GM21825 (cell line): ENCODE measurements at regions not wholly inside any gene's neighbourhood (a gene's known extent, or its start where the extent isn't known, plus 50 kb on each side); places are given as distances from the start of the nearest gene placed in this dataset.

Experiments used
- ATAC-seq: cut with Tn5 transposase; IDR thresholded peaks from one replicate; pipeline ENCODE4 v1.9.1; 2021; ENCODE audit warnings: mild to moderate bottlenecking, moderate library complexity; ENCODE audit not compliant: unreplicated experiment

- ATAC-seq = no peak
These were observed 212.3 kb upstream of the CDH13 start for GRCh38 chr16:82414476-82414875.

DNA sequence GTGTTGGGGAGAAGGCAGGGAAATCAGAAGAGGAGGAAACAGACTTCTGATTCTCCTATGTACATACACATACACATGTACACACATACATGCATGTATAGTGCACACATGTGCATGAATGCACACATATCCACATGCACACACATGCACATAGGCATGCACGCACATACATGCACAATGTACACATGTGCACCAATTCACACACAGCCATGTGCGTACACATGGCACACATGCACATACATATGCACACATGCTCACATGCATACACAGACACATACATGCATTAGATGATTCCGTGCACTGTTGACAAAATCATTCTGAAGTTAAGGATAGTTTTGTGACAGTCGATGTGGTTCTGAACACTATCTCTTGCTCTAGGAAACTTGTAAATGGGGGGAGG is 214.0 kb upstream of the CDH13 start:
- ATAC-seq = no peak

DNA sequence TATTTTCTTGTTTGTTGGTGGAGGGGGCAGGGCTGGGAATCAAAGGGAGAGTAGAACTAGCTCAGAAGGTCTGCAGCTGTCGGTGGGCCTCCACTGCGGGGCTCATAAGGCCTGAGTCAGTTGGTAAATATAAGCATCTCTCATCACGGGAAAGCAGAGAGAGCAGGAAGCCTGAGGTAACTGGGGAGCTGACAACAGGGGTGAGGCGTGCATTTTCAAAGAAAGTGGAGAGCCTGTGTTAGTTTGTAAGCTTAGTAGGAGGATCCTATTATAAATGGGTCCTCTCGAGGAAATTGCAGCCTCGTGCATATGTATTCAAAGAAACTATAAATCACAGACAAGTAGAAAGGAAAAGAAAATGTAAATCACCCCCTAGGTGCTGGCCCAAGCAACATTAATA is 221.0 kb upstream of the CDH13 start:
- ATAC-seq = no peak

- ATAC-seq = no peak
These were observed 222.0 kb upstream of the CDH13 start for GRCh38 chr16:82404586-82405315.

- ATAC-seq = no peak
These were observed 224.0 kb upstream of the CDH13 start for GRCh38 chr16:82402665-82403218.

- no peak for ATAC-seq
These were observed 226.7 kb upstream of the CDH13 start for GRCh38 chr16:82400046-82400445.

- no peak for ATAC-seq
These were observed 226.5 kb upstream of the MPHOSPH6 start for GRCh38 chr16:82396509-82396908.

- no peak for ATAC-seq
These were observed 225.2 kb upstream of the MPHOSPH6 start for GRCh38 chr16:82395212-82395611.

DNA sequence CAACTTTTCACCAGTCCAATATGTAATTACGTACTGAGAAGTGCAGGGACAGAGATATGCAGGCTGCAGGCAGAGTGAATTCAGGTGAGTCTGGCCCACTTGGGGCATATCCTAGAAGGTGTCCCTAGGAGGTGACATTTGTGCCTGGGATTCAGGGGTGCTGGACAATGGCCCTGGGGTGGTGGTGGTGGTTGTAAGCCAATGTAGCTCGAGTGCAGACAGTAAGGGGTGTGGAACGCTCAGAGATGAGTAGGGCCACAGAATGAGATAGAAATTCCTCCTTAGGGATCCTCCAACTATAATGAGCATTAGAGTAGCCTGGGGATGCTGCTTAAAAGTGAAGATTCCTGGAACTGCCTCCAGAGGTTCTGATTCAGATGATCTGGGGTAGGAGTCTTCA is 221.7 kb upstream of the MPHOSPH6 start:
- ATAC-seq = no peak

GRCh38 chr16:82389956-82390650 is 220.1 kb upstream of the MPHOSPH6 start:
- ATAC-seq = no peak

- ATAC-seq = no peak
These were observed 216.7 kb upstream of the MPHOSPH6 start for GRCh38 chr16:82386761-82387160.

GRCh38 chr16:82384949-82385348 is 214.9 kb upstream of the MPHOSPH6 start:
- no peak for ATAC-seq

DNA sequence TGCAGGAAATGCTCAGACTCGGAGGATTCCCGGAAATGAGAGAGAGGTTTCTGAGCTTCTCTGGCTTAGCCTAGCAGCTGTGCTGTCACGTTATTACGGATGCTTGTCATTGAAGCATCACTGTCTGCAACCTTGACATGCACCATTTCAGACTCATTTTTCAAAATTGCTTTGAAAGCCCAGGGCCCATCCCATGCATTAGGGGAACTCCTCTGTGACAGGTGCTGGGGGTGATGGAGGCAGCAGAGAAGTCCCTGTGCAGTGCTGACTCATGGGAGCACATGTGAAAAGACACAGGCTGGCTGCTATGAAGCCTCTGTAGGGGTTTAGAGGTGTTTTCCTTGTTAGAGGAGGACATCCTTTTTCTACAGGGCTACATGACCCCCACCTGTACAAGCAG is 214.0 kb upstream of the MPHOSPH6 start:
- ATAC-seq = no peak

DNA sequence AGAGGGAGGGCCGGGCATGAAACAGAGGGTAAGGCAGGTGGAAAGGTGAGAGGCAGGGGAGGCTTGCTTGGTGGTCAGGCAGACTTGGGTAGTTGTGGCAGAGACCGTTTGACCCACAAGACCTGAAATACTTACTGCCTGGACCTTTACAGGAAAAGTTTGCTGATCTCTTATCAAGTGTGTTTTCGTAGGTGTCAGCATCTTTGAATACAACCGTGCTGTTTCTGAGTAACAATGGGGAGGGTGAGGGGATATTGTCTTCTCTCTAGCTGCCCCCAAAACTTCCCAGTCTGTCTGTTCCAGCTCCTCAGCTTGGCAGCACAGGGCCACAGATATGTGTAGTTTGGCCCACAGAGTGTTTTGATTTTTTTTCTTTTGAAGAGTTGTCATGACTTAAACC is 212.5 kb upstream of the MPHOSPH6 start:
- ATAC-seq = no peak

GRCh38 chr16:82379551-82379950 is 209.5 kb upstream of the MPHOSPH6 start:
- no peak for ATAC-seq

DNA sequence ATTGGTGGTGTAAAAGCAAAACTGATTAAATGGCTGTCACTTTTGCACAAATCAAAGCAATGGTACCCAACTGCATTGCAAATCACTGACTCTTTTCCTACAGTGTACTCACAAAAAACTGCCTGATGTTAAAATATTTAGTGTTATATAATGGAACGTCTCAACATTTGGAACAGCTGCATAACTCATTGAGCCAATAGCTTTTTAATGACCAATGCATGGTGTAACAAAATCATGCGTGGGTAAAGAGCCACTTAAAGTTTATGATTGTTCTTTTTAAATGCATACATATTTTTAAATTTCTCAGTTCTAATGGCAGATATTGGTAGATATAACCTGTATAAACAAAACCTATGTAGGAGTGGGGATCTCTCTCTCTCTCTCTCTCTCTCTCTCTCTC is 204.0 kb upstream of the MPHOSPH6 start:
- ATAC-seq = no peak

DNA sequence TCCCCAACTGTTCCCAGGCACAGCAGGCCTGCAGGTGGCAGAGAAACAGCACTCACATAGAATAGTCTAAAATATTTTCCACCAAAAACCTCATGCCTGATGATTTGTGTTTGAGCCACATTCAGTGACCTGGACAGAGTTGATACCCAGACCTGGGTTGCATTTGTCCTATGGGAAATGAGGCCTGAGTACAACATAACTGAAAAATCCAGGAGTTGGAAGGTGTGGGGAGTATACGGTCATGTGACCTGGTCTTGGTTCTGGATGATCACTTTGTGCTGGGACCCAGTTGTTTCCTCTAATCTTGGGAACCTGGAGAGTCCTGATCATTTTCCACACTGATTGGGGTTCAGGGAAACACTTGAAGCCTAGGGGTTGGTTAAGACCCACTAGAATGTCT is 200.3 kb upstream of the MPHOSPH6 start:
- ATAC-seq = no peak

GRCh38 chr16:82368041-82368440 is 198.0 kb upstream of the MPHOSPH6 start:
- ATAC-seq = no peak

DNA sequence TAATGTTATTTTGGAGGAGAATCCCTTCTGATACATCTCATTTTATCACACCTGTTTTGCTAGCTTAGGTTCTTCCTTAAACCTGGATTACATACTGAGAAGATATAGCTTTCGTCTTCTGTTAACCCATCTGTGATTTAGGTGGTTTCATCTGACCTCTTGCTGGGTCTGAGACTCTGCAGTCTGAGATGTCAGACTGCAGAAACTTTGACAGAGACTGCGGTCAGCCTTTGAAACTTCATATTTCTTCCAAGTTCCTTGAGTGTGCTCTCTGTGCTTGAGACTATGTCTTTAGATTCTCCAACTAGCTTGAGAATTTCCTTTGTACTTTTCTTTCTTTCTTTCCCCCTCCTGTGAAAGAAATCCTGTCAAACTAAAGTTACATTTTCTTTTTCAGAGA is 196.4 kb upstream of the MPHOSPH6 start:
- no peak for ATAC-seq

DNA sequence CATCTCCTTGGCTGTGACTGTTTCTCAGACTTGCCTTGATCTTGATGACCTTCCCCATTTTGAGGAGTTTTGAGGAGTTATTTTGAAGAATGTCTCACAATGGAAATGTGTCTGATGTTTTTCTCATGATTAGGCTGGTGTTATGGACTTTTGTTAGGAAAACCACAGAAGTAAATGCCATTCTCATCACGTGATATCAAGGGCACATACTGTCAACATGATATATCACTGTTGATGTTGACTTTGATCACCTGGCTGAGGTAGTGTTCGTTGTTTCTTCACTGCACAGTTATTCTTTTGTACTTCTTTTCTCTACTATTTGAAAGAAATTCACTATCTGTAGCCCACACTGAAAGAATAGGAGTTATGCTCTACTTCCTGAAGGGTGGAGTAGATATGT is 194.7 kb upstream of the MPHOSPH6 start:
- ATAC-seq = no peak

GRCh38 chr16:82363026-82363816 is 193.2 kb upstream of the MPHOSPH6 start:
- ATAC-seq = no peak

DNA sequence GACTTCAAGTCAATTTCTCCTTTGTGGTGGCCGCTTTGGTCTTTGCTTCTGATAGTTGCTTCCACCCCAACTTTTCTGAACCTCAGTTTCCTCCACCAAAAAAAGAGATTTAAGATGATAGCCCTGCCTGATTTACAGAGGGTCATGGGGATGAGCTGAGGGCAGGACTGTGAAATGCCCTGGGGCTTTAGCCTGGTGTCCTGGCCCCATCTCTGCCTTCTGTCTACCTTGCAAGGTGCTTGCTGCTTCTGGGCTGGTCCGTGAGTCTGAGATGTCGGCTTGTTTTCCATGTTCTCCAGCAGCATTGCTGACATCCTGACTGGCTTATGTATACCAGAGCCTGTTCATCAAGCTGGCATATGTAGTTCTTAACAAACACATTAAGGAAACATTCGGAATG is 191.9 kb upstream of the MPHOSPH6 start:
- no peak for ATAC-seq
